Breast epithelium (tissue), 4 donors: ENCODE measurements at regions not wholly inside any gene's neighbourhood (a gene's known extent, or its start where the extent isn't known, plus 50 kb on each side); places are given as distances from the start of the nearest gene placed in this dataset.

Source experiments
- DNase-seq, 2 donors: peaks; one replicate each; pipeline ENCODE4 v3.0.0-alpha.2; 2019; ENCODE audit warnings: low spot score in 2 of 2
- H3K27ac ChIP-seq, 2 donors: fragments of 200-600 bp; sonication (generic) in 1 of 2; one replicate each; pipeline ENCODE4 v1.5.1; 2016 to 2019; ENCODE audit warnings: mild to moderate bottlenecking in 1 of 2
- H3K27me3 ChIP-seq, 2 donors: fragments of 200-600 bp; sonication (generic) in 1 of 2; one replicate each; pipeline versions ENCODE4 v1.5.1 to v1.6.0; 2017 to 2019; ENCODE audit warnings: control low read depth in 1 of 2, mild to moderate bottlenecking in 1 of 2
- H3K36me3 ChIP-seq: fragments of 200-600 bp; one replicate; pipeline ENCODE4 v1.5.1; 2019
- H3K4me1 ChIP-seq, 2 donors: fragments of 200-600 bp; sonication (generic); one replicate each; pipeline ENCODE4 v1.5.1; 2016 to 2019; ENCODE audit warnings: control low read depth in 1 of 2
- H3K4me3 ChIP-seq, 3 donors: fragments of 200-600 bp; sonication (generic); 1 replicate in 2 of 3; 2 replicates in 1 of 3; pipeline ENCODE4 v1.5.1; 2016 to 2019; ENCODE audit warnings: mild to moderate bottlenecking in 3 of 3, moderate library complexity in 2 of 3
- H3K9me3 ChIP-seq, 2 donors: fragments of 200-600 bp; sonication (generic) in 1 of 2; one replicate each; pipeline ENCODE4 v1.5.1; 2016 to 2019; ENCODE audit warnings: control low read depth in 1 of 2
- CTCF ChIP-seq, 3 donors: fragments of 450-650 bp; IDR thresholded peaks; one replicate each; pipeline ENCODE4 v1.5.1; 2016 to 2017; ENCODE audit warnings: antibody characterized with exemption in 3 of 3, mild to moderate bottlenecking in 3 of 3, moderate library complexity in 3 of 3
- POLR2A ChIP-seq: fragments of 450-650 bp; IDR thresholded peaks from one replicate; pipeline ENCODE4 v1.6.1; 2016; ENCODE audit warnings: antibody characterized with exemption, mild to moderate bottlenecking, moderate library complexity
- POLR2AphosphoS5 ChIP-seq, 3 donors: sonication (generic); formaldehyde crosslinking; IDR thresholded peaks; one replicate each; pipeline ENCODE4 v1.6.1; 2017; ENCODE audit warnings: antibody characterized with exemption in 3 of 3
- intact Hi-C: fragments of 100-400 bp; cut with DNase I; formaldehyde crosslinking; loops from one replicate; pipeline ENCODE4 v1.15.1; 2023; ENCODE audit warnings: low total_unique reads

- peaks cover 10 to 31% of the 10 kb centered on the region in 2 donors for H3K9me3 ChIP-seq
- peaks cover 3% of the 10 kb centered on the region for H3K36me3 ChIP-seq
- no peak overlapping the region for H3K4me3 ChIP-seq
- DNase-seq: no peak
- no peak overlapping the region for H3K27ac ChIP-seq
- intact Hi-C loops: no loop called here
- H3K4me1 ChIP-seq: no peaks in the 10 kb centered on the region
- TF ChIP-seq POLR2AphosphoS5 (IDR thresholded peaks at IDR 0.05): no peak
- TF ChIP-seq CTCF (IDR thresholded peaks at IDR 0.05): no peak
- TF ChIP-seq POLR2A: no peak
- peaks cover 0 to 4% of the 10 kb centered on the region in 2 donors for H3K27me3 ChIP-seq
These were observed 349.0 kb downstream of the CTTN start for GRCh38 chr11:70747285-70747684.

GRCh38 chr11:70747921-70748320 is 349.6 kb downstream of the CTTN start:
- DNase-seq: no peak
- H3K27ac ChIP-seq: no peak overlapping the region
- TF ChIP-seq POLR2AphosphoS5 (IDR thresholded peaks at IDR 0.05) (no peak), CTCF (IDR thresholded peaks at IDR 0.05) (no peak), POLR2A (no peak)
- intact Hi-C loops: loop anchor here (1.0 kb wide), 1 partner anchor 29 kb away; no protein-coding TSS in a partner anchor
- H3K4me1 ChIP-seq: no peaks in the 10 kb centered on the region
- H3K36me3 ChIP-seq: peaks cover 3% of the 10 kb centered on the region
- H3K9me3 ChIP-seq: peaks cover 10 to 31% of the 10 kb centered on the region in 2 donors
- H3K4me3 ChIP-seq: no peak overlapping the region
- H3K27me3 ChIP-seq: peaks cover 0 to 4% of the 10 kb centered on the region in 2 donors

GRCh38 chr11:70751142-70751734 is 352.9 kb downstream of the CTTN start:
- intact Hi-C loops: no loop called here
- peaks cover 0 to 4% of the 10 kb centered on the region in 2 donors for H3K27me3 ChIP-seq
- H3K27ac ChIP-seq: no peak overlapping the region
- no peak for DNase-seq
- H3K4me3 ChIP-seq: no peak overlapping the region
- H3K9me3 ChIP-seq: peaks cover 10 to 31% of the 10 kb centered on the region in 2 donors
- peaks cover 3% of the 10 kb centered on the region for H3K36me3 ChIP-seq
- TF ChIP-seq POLR2AphosphoS5 (IDR thresholded peaks at IDR 0.05) (no peak), CTCF (IDR thresholded peaks at IDR 0.05) (no peak), POLR2A (no peak)
- no peaks in the 10 kb centered on the region for H3K4me1 ChIP-seq

GRCh38 chr11:70755410-70756158 is 357.3 kb downstream of the CTTN start:
- Histone ChIP-seq H3K9me3 (peaks cover 6 to 13% of the 10 kb centered on the region in 2 donors), H3K36me3 (peaks cover 3% of the 10 kb centered on the region), H3K27ac (no peak overlapping the region), H3K4me3 (peak overlapping the region in 1 of 3 donors; percentile 19), H3K4me1 (no peaks in the 10 kb centered on the region), H3K27me3 (peaks cover 0 to 3% of the 10 kb centered on the region in 2 donors)
- TF ChIP-seq CTCF (IDR thresholded peaks at IDR 0.05) (peak; percentile 68 to 92 (median 92)), POLR2AphosphoS5 (IDR thresholded peaks at IDR 0.05) (no peak), POLR2A (no peak)
- peak; percentile 62 to 73 for DNase-seq
- intact Hi-C loops: no loop called here

- Histone ChIP-seq H3K27ac (no peak overlapping the region), H3K9me3 (peaks cover 5 to 11% of the 10 kb centered on the region in 2 donors), H3K4me1 (no peaks in the 10 kb centered on the region), H3K36me3 (peaks cover 3% of the 10 kb centered on the region), H3K4me3 (no peak overlapping the region), H3K27me3 (peaks cover 0 to 3% of the 10 kb centered on the region in 2 donors)
- no peak for DNase-seq
- TF ChIP-seq CTCF (IDR thresholded peaks at IDR 0.05) (no peak), POLR2A (no peak), POLR2AphosphoS5 (IDR thresholded peaks at IDR 0.05) (no peak)
- intact Hi-C loops: no loop called here
These were observed 358.0 kb downstream of the CTTN start for GRCh38 chr11:70756341-70756740.
